DMS 273 treated with DMSO at 0.1 percent for 48 hours (cell line): ENCODE measurements at regions not wholly inside any gene's neighbourhood (a gene's known extent, or its start where the extent isn't known, plus 50 kb on each side); places are given as distances from the start of the nearest gene placed in this dataset.
"Not testable (repeated sequence)": the region's sequence is repeated elsewhere in the genome, so short reads cannot be mapped to it uniquely, and the experiment has no call there.

Experiments
- DNase-seq: peaks from one replicate; lab custom pipeline; 2025; lab: John Stamatoyannopoulos, UW

GRCh38 chr1:163571950-163572349, 250.2 kb downstream of the NUF2 start:
- no peak for DNase-seq

DNA sequence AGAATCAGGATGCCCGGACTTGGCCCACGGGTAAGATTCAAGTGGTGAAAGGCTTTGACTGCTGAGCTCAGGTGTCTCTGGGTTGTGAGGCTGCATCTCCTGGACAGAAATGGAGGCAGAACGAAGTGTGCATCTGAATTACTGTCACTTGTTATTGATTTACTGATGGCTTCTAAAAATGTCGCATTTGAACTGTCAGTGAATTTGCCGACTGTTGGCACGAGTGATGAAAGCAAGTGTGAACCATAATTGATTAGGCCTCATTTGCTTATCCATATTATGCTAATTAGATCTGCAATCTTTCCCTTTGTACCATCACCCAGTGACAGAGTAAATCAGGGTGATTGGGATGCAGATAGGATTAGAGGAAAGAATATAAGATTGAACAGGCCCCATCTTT, 252.4 kb downstream of the NUF2 start:
- DNase-seq = no peak

- DNase-seq = no peak
Measured at GRCh38 chr1:163580926-163581325, 259.2 kb downstream of the NUF2 start.

DNA sequence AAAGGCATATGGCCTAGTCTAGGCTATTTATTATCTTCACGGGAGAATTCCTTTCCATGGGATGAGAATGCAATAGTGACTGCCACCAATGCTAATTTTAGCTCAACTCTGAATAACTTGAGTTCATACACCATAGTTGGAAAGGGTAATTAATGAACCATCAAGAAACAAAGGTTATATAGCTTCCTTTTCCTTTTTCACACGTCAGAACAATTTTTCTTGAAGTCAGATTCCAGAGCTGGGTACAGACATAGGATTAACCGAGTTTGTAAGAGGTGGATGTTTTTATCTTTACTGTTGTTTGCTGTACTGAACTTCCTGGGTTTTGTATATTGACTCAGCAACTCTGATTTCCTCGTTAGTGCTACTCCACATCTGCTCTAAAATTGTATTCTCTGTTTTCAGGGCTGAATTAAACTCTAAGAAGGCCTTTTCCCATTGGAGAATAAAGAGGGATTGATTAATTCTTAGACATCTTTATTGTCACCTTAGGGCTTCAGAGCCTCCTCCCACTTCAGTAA, 262.0 kb downstream of the NUF2 start:
- no peak for DNase-seq

- DNase-seq = no peak
Measured at GRCh38 chr1:163585796-163586195, 264.0 kb downstream of the NUF2 start.

DNA sequence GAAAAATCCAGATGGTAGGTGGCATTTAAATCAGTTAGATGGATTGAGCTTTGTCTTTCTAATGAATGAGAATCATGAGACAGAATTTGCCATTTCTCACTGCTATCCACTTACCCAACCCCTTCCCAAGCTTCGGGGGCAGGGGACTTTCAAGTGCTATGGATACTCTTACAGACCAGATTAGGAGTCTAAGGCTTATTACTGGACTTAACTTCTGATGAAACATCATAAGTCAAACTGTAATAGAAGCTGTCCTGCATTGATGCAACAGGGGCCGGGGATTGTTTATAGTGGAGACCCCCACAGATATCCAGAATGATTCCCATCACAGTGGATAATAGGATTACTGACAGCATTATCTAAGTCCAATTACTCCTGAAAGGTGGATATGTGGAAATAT, 267.0 kb downstream of the NUF2 start:
- no peak for DNase-seq

DNA sequence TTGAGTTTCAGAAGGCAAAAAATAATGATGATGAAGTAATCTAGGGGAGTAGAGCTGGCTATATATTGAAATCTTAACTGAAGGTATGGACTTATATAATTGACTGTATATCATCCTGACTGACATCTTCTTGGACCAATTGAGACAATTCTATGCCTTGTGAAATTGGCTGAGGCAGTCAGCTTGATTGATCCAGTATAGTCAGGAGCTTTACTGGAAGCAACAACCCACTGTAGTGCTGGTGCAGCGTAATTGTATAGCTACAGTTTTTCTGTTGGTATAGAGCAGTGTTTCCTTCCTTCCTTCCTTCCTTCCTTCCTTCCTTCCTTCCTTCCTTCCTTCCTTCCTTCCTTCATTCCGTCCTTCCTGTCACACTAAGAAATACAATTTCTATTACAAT, 268.0 kb downstream of the NUF2 start:
- no peak for DNase-seq

GRCh38 chr1:163591131-163591530, 269.4 kb downstream of the NUF2 start:
- DNase-seq = not testable (repeated sequence)

GRCh38 chr1:163592623-163593022, 270.9 kb downstream of the NUF2 start:
- not testable (repeated sequence) for DNase-seq

GRCh38 chr1:163596106-163596505, 274.4 kb downstream of the NUF2 start:
- DNase-seq = not testable (repeated sequence)

GRCh38 chr1:163596541-163597258, 274.9 kb downstream of the NUF2 start:
- DNase-seq = no peak

GRCh38 chr1:163604321-163604720, 282.6 kb downstream of the NUF2 start:
- DNase-seq = no peak

- no peak for DNase-seq
Measured at GRCh38 chr1:163604896-163605295, 283.1 kb downstream of the NUF2 start.

- no peak for DNase-seq
Measured at GRCh38 chr1:163608979-163609378, 287.2 kb downstream of the NUF2 start.

DNA sequence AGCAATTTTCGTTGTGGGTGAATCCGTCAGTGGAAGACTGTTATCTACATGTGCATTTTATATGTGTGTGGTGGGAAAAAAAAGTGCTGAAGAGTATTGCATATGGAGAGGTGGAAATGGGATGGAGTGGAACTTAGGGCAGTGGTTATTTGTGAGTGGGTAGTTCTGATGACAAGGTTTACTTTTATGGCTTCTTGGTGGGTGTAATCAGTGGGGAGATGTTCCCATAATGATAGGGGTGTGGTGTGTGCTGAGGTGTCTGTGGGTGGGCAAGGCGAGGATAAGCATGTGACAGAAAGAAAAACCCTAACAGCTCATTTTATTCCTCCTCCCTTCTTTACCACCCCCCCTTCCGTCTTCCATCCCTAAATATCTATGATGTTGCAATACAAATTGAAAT, 288.1 kb downstream of the NUF2 start:
- no peak for DNase-seq

DNA sequence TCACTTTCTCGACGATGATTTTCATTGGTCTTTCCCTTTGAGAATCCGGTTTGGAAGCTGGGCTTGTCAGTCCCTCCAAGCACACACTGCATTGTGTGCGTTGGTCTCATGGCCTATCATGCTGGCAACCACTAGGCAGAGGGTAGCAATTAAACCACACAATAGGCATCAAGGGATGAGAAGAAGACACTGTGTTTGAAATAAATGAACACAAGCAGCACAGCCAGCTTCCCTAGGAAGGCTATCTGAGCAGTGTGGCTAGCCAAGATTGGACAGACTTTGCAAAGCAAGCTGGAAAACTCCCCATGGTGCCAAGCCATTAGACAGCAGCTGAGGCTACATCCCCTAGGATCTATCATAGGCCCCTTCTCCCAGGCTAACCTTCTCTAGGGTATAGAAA, 288.7 kb downstream of the NUF2 start:
- no peak for DNase-seq

DNA sequence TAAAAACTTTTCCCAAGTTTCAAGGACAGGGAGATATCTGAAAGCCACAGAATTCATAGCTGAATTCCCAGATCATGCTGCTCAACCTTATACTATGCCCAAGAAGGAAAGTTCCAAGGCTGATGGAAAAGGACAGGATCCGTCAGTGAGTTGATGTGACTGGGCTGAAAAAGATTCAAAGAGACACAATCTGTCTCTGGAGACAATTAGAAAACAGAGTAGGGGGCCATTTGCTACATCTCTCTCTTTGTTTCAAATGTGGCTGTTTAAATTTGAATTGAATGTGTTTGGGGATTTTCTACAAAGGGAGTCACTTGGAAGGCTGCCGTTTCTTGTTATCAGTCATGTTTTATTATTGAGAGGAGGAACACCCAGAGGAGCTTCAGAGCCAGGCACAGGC, 292.6 kb downstream of the NUF2 start:
- no peak for DNase-seq

DNA sequence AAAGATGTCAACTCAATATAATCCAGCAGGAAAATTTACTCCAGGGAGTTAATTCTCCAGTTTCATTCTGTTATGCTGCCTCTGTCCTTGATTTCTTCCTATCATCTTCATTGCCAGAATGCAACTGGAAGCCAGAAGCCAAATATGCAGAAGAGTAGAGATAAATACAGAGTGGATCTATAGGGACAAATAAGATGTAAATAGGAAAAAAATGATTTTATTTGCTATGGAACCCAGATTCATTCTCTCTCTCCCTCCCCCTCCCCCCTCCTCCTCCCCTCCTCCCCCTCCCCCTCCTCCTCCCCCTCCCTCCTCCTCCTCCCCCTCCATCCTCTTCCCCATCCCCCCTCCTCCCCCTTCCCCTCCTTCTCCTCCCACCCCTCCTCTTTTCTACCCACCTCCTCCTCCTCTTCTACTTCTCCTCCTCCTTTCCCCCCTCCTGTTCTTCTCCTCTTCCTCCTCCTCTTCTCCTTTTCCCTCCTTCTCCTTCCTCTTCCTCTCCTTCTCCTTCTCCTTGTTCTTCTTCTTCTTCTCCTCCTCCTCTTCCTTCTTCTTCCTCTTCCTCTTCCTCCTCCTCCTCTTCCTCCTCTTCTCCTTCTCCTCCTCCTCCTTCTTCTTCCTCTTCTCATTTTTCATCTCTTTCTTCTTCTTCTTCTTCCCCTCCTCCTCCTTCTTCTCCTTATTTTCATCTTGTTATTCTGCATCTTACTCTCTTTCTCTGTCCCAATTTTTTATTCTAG, 306.4 kb downstream of the NUF2 start:
- DNase-seq = no peak

GRCh38 chr1:163632269-163632668, 310.5 kb downstream of the NUF2 start:
- no peak for DNase-seq

GRCh38 chr1:163633366-163633765, 311.6 kb downstream of the NUF2 start:
- DNase-seq = no peak

- DNase-seq = not testable (repeated sequence)
Measured at GRCh38 chr1:163645676-163646075, 323.9 kb downstream of the NUF2 start.

GRCh38 chr1:163650624-163651023, 328.9 kb downstream of the NUF2 start:
- DNase-seq = no peak

GRCh38 chr1:163652441-163652840, 330.7 kb downstream of the NUF2 start:
- DNase-seq = no peak
